Ovary (tissue), 3 donors: ENCODE measurements at regions not wholly inside any gene's neighbourhood (a gene's known extent, or its start where the extent isn't known, plus 50 kb on each side); places are given as distances from the start of the nearest gene placed in this dataset.

Experiments
- CTCF ChIP-seq, 3 donors: fragments of 450-650 bp in 2 of 3; fragments of 200-600 bp in 1 of 3; IDR thresholded peaks; one replicate each; pipeline versions ENCODE4 v1.5.1 to v1.8.0; 2016 to 2022; ENCODE audit warnings: antibody characterized with exemption in 3 of 3, mild to moderate bottlenecking in 1 of 3
- EP300 ChIP-seq: sonication (generic); formaldehyde crosslinking; IDR thresholded peaks from one replicate; pipeline ENCODE4 v1.6.1; 2017; ENCODE audit warnings: antibody characterized with exemption
- POLR2A ChIP-seq: fragments of 450-650 bp; IDR thresholded peaks from one replicate; pipeline ENCODE4 v1.6.1; 2017; ENCODE audit warnings: antibody characterized with exemption, mild to moderate bottlenecking, moderate library complexity
- donor health status: DM: no; HTN: no; CAD: no.

DNA sequence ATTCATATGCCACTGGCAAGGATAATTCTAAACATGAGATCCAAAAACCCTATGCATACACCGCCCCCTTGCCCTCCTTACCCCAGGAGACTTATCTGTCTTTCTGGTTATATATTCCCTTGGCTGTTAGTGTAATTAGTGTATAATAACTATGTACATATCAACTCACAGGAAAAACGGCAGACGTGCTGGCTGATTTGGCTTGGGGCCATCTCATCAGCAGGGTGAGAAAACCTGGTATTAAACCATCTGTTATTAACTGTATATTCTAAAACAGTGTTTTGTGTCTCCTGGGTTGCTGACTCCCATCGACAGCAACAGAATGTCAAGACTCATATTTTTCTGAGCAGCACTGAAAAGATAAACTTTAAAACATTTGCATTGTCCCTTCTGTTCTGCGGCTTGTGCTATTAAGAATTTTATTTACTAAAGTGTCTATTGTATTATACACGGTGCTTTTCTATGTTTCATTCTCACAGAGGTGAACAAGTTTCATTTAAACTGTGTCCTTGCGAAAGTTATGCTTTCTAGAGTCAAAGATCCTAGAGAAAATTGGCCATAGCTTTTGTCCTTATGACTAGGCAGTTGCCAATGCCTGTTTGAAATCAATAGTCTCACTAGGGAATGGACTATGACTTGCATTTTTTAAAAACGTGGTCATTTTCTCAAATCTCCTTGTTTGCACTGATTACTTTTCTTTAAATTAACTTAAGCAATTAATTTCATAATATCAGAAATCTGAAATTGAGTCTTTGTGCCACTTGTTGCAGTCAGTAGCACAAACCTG, 211.5 kb upstream of the MID1 start:
- TF ChIP-seq POLR2A (no peak), EP300 (no peak), CTCF (IDR thresholded peaks at IDR 0.05) (no peak)
